HG03103 (cell line): ENCODE measurements at regions not wholly inside any gene's neighbourhood (a gene's known extent, or its start where the extent isn't known, plus 50 kb on each side); places are given as distances from the start of the nearest gene placed in this dataset.

Source experiments
- ATAC-seq: cut with Tn5 transposase; IDR thresholded peaks from one replicate; pipeline ENCODE4 v1.9.1; 2021; ENCODE audit warnings: low read depth; ENCODE audit not compliant: unreplicated experiment

- ATAC-seq = no peak
Observed at GRCh38 chr2:8191427-8191826, 490.4 kb upstream of the ID2 start.

GRCh38 chr2:8193146-8193545 is 488.7 kb upstream of the ID2 start:
- ATAC-seq = no peak

DNA sequence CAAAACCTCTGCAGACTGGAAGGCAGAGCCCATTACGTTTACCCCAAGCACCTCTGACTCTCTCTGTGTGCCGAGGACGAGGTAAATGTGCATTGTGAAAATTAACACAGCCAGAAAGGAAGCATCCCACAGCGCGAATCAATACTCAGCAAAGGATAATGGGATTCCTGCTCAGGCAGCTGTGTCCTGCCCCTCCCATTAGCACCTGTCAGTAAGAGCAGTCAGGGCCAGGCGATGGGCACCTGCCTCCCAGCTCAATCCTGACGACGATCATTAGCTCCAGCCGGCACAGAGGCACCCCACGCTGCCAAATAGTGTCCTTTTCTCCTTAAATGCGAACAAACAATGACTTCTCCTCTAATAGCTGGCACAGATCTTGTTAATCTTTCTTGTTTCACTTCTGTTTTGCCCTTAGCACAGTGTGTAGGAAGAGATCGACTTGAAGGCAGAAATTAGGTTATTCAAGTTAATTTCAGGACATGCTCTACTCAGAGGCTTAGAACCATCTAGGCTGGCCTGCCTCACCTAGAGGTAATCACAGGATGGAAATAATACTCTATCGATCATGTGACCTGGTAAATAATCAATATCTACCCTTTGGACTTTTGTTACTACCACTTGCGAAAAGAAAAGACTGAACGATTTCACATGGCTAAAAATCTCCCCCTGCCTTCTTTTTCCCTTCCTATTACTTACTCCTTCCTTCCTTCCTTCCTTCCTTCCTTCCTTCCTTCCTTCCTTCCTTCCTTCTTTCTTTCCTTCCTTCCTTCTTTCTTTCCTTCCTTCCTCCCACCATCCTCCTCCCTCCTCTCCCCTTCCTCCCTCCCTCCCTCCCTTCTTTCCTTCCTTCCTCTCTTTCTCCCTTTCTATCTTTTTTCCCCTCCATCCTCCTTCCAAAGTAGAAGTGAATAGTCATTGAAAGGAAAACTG is 487.9 kb upstream of the ID2 start:
- ATAC-seq = no peak

GRCh38 chr2:8195784-8196183 is 486.1 kb upstream of the ID2 start:
- no peak for ATAC-seq

DNA sequence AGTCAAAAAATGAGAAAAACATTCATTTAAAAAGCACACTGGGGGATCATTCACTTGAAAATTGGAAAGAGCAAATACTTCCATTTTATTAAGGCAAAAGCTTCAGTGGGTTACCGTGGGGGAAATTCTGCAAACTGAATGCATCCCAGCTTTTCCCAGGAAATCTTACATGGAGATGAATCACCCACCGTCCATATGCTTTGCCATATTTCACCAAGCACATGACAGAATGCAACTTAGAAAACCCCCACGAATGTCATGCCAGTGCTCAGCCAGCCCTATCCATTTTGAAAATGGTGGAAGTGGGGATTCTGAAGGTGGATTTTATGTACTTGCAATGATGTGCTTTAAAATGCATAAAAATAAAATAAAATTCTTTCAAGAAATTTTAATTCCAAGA is 485.5 kb upstream of the ID2 start:
- ATAC-seq = no peak

- no peak for ATAC-seq
Observed at GRCh38 chr2:8197101-8197500, 484.8 kb upstream of the ID2 start.

DNA sequence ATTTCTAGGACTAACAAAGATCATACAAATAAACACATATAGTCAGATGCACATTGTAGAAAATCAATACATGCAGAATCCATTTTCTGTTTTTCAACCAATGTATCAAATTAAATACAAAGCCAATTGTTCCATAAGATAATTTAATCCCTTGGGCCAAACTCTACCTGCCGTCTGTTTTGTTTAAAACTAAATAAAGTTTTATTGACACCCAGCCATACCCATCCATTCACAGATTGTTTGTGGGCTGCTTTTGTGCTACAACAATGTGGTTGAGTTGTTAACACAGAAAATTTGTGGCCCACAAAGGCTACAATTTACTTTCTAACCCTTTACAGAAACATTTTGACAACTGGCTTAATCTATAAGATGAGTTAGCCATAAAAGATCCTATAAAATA is 484.0 kb upstream of the ID2 start:
- no peak for ATAC-seq

DNA sequence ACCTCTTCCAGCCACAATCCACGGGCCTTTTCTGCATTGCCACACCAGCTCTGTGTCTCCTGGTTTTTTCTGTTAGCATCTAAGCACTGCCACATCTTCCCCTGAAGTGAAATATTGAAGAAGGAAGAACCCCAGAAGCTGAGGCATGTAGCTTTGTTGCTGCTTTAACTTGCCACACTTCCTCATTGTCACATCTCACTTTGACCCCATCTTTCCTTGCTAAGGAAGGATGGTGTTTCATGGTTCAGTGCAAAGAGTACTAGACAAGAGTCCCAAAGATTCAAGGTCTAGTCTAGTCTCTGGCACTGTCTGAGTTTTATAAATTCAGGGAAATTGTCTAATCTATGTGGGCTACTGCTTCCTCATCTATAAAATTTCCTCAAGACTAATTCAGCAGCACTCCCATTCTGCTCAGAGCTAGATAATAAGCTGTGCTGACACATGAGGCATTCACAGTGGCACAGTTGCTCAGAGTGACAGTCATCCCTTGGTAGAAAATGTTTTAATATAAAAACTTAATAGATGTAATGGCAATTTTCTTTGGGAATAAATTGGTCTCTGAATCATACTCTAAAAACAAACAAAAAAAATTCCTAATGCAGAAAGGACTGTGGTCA is 483.0 kb upstream of the ID2 start:
- no peak for ATAC-seq

DNA sequence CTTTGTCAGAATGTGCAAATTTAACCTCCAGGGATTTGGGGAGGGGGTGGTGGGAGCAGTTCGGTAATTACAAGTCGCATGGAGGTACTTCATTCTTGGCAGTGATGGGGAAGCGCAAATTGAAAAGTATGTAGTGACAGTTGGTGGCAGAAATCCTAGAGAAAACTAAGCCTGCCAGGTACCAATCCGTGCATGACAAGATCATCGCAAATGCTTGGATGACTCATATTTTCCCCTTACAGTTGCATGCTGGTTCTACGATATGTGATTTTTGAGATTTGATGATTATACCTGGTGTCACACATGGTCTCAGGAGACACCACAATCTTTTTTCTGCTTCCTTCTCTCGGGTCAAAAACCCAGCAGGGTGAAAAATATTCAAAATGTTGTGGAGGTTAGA is 479.7 kb upstream of the ID2 start:
- ATAC-seq = peak; percentile 93

DNA sequence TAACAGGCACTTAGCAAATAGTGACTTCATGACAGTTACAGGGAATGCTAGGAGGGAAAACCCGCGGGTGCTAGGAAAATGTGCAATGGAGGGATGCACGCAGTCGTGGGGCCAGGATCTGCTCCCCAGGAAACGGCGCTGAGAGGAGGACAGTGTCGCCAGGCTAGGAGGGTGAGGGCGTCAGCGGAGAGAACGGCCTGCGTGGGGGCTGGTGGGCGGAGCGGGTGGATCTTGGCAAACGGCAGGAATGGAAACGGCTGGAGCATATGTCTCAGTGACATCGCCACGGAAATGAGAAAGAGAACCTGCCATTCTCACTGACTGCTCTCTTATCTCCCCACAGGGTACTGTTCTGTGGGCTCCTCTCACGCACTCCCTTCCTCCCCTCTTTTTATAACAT is 478.5 kb upstream of the ID2 start:
- no peak for ATAC-seq

GRCh38 chr2:8204711-8205110 is 477.1 kb upstream of the ID2 start:
- no peak for ATAC-seq

DNA sequence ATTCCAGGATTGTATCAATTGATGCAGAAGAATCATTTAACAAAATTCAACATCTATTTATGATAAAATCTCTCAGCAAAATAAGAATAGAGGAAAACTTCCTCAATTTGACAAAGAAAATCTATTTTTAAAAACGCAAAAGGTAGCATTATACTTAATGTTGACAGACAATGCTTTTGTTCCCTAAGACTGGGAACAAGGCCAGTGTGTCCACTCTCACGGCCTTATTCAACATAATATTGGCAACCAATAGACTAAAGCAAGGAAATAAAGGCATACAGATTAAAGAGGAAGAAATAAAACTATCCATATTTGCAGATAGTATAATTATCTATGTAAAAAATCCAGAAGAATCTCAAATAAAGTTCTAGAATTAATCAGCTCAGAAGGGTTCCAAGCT is 472.4 kb upstream of the ID2 start:
- ATAC-seq = no peak

- ATAC-seq = no peak
Observed at GRCh38 chr2:8211384-8211783, 470.5 kb upstream of the ID2 start.

DNA sequence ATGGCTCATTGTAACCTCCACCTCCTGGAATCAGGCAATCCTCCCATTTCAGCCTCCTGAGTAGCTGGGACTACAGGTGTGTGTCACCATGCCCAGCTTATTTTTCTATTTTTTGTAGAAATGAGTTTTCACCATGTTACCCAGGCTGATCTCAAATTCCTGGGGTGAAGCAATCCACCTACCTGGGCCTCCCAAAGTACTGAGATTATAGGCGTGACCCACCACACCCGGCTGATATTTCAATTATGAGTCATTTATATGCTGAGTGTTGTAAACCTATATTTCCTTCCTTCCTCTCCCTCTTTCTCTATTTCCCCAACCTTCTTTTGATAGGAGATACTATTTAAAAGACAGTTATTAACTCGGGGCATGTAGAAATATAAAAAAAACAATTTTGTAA is 469.6 kb upstream of the ID2 start:
- ATAC-seq = no peak

DNA sequence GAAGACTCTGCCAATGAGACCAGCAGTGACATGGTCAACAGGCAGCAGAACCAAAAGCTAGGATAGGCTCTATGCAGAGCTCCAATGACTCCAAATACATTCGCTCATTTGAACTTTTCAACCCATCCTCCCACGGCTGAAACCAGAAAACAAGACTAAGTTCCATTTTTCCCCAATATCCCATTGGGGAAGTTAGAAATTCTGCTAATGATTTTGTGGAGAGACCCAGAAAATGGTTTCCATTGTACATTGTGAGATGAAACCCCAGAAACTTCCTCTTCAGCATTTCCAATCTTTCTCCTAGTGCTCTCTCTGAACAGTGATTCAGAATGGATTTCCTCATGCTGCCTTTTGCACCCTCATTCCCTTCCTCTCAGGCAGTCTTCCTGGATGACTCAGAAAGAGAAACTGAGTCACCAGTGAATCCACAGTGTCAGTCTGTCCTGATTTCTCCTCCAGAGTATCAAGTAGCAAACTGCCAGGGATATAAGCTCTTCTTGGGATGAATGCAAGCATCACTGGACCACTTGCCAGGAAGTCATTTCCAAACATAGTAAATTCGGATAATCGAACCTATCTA is 467.7 kb upstream of the ID2 start:
- ATAC-seq = no peak

DNA sequence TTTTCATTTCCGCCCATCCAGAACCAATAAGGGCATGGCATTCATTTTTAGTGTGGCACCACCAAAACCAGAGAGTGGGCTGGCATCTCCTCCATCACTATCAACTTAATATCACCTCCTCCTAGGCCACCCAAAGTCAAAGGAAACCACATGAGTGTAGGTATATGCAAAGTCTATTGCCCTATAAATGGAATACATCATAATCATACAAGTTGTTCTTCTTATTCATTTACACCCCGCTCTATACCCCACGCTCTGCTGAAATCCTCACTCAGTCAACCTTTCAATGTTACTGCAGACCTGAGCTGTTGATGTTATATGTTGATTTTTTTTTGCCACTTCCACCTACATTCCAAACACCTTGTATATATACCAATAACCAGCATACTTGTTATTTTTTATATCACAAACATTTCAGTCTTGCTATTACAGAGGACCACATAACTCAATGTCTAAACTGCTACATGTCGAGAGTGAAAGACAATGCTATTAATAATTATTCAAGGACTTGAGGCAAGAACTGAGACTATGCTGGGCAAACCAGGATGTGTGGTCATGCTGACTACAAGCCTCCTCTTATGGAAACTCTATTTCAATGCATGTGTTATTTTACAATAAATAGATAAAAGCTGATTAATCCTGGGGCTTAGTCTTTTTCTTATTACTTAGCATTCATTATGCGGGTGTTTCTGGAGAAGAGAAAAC is 466.5 kb upstream of the ID2 start:
- no peak for ATAC-seq

- ATAC-seq = no peak
Observed at GRCh38 chr2:8215982-8216381, 465.9 kb upstream of the ID2 start.

DNA sequence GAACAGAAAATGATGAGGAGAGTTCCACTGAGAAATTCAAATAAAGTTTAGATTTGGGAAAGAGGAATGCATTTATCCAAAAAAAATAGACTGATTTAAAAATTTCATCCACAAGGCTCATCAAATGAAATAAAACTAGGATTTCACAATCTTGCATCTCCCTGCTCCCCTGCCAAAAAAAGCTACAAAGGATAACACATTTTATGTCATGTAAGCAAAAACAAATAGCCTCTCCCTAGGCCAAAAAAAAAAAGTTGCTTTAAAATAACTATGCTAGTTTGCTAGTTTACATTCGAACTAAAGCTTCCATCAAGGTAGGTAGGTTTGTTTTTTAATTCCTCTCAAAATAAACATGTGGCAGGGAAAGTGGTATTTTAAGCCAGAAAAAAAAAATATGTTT is 465.5 kb upstream of the ID2 start:
- no peak for ATAC-seq

GRCh38 chr2:8217468-8218030 is 464.3 kb upstream of the ID2 start:
- ATAC-seq = no peak

DNA sequence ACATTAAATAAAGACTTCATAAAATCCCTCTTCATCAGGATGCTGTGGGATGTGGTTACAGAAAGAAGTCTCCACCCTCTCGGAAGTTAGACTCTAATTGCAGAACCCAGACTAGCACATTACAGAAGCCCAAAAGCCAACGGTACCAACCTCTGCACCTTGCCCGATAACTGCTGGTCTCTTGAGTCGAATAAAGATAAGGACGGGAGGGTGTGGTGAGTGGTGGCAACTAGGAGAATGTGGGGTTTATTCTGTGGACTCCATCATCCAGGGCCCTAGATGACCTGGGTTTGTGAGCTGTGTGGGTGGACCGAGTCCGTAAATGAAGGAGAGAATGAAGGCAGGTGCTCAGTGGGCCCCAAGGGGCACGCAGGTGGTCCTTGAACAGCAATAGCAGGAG is 462.8 kb upstream of the ID2 start:
- no peak for ATAC-seq
